RPMI8226 (cell line): ENCODE measurements at regions not wholly inside any gene's neighbourhood (a gene's known extent, or its start where the extent isn't known, plus 50 kb on each side); places are given as distances from the start of the nearest gene placed in this dataset.

Experiments used
- DNase-seq: peaks from one replicate; pipeline ENCODE4 v3.0.0-alpha.2; 2015

DNA sequence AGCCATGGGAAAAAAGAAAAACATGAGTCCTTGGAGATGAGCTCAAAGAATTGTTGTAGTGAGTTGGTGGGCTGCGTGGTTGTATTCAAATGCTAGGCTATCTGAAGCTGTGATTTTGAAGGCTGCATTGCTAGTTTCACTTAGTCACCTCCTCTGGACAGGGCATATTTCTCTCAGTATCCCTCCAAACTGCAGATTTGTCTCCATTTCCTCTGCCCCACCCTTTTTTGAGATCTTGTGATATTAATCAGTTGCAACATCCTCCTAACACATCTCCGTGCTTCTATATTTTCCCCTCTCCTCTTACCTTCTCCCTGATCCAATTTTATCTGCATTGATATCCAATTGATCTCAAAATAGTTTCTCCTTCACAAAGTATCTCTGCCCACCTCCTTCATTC is 1048.0 kb upstream of the WWC1 start:
- DNase-seq = no peak

DNA sequence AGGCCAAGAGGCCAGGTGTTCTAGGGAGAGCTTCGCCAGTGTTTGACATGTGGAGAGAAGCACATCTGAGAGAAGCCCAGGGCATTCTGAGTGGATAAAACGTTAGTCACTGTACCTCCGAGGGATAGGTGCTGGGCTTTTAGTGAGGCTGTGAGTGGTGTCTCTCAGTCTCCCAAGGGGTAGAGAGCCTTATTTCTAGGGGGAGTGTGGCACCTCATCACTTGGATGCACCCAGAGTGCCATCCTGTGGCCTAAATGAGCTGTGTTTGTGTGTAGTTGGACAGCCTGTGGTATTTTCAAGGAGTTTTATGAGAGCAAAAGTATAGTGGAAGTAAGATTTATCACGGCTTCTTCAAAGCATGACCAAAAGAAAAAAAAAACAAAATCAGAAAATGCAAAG is 1046.9 kb upstream of the WWC1 start:
- DNase-seq = no peak

DNA sequence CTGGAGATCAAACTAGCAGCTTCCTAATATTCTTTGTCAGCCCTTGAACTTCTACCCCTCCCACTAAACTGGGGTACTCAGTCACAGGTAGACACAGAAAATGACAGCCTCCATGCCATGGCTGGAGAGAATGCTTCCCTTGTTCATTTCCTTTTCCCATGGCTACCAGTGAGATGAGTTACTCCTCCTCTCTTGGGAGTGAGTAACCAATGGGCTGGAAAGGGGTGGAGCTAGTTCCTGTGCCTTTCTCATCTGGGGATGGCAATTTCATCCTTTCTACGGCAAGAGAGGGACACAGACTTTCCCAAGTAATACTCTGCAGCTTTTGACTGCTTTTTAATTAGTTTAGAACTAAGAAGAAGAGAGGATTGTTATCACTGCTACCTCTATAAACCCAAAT is 1045.6 kb upstream of the WWC1 start:
- DNase-seq = no peak

DNA sequence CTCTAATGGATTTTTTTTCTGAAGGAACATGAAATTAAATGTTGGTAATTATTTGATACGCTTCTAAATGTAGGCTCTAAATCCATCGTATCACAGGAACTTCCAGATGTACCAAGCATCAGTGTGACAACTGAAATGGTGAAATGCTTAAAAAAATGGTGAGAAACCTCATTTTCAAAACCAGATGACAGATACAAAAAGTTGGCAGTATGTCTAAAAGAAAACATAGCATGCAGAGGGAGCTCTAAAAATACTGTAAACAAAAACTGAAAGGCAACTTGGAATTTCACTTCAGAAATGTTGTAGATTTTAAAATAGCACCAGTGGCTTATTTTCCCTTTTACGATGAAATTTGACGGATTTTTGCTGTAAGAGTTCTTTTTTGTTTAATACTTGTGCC is 1043.6 kb upstream of the WWC1 start:
- no peak for DNase-seq

DNA sequence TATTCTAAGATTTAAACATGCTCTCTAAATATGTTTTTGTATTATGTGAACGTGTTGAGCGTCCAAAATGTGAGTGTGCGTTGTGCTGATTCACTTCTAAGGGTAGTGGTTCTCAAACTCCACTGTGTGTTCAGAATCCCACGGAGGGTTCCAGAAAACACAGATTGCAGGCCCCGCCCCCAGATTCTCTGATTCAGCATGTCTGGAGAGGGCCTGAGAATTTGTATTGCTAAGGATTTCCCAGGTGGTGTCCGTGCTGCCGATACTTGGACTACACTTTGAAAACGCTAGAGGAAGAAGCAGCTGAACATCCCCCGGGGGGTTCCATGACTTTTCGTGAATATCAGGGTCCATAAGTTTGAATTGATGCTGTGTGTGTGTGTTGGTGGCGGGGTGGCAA is 1043.2 kb upstream of the WWC1 start:
- DNase-seq = peak; percentile 33

DNA sequence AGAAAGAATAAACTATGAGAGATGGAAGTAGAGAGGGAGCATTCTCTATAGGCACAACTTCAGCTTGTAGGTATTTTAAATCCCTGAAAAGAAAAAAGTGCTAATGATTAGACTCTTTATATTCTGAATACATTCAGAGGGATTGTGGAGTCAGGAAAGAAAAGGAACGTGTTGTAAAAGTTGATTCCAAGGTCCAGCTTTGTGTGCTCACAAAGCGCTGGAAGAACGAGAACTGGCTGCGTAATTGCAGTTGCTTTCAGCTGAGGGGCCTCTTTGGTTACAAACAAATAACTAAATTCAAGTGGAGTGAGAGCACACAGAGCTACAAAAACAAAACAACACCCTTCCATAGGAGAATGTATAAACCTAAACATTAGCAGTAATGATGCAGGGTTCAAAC is 1040.4 kb upstream of the WWC1 start:
- DNase-seq = no peak

DNA sequence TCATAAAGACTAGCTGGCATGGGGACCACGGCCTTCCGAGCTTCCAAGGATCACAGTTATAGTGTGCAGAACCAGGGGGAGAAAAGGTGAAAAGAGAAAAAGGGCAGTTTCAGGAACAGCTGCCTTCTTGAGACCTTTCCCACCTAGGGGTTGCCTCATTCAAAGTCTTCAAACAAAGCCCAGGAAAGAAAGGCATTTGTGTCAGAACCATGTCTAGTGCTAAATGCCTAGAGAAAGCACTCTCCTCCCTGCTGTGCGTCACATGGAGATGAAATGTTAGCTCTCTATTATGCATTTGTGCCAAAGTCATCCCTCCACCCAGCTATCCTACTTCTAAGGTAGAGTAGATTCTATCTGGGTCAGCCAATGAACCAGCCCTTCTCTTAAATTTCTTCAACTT is 1037.3 kb upstream of the WWC1 start:
- no peak for DNase-seq

DNA sequence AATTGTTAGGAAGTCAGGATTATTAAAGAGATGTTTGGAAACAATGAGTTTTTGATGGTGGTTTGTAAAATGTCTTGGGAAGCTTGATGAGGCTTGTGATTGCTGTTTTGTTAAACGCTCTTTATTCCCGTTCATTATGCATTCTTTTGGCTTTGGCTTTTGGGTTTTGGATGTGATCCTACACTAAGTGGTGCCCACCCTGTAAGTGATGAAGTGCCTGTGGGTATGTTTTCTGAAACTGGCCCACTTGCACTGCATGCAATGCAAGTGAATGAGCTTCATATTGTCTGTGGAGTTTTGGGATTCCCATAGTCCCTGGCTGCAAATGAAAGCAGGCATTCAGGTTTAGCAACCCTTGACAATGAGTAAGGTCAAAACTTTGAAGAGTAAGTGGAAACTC is 1035.5 kb upstream of the WWC1 start:
- no peak for DNase-seq

DNA sequence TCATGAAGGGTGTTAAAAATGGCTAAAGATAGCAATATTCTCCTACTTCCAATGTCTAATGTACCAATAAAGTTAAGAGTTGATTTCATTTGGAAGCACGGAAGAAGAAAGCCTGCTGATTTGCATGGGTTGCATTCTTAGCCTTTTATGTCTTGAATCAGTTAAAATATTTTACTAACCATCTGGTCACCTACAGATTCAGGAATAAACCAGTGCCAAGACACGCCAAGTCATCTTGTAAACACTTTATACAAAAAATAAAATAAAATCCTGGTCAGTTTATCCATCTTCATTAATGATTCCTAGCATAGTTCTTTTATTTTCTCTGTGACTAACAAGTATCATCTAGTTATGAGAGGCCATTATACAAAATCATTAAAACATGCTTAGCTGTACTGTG is 1031.6 kb upstream of the WWC1 start:
- DNase-seq = no peak

DNA sequence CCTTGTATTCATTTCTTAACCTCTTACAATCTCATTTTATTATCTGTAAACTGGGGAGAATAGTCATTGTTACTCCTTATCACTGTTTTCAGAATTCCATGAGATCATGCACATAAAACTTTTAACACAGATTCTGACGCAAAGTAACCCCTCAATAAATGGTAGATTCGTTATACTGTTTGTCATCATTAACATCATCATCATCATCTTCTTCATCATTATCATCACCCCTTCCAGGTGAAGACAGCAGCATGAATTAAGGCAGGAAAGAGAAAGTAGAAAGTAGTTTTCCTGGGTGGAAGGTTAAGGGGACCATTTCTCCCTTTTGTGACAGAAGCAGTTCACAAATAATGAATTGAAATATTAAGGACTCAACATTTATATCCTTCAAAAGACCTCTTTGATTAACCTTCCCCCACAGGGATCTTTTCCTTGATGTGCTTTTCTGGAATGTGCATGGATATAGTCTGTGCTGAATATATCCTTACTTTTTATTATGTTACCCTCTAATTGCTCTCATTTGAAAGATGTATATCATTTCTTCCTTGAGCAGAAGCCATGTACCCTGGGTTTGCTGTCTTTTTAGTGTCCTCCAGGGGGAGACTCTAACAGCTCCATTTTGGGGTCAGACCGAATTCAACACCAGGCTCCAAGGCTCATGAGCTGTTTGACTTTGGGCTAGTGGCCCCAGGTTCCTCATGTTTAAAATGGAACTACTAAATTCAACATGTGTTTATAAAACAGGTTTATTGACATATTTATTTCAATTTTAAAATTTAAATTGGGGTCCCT is 1029.9 kb upstream of the WWC1 start:
- DNase-seq = peak; percentile 20

DNA sequence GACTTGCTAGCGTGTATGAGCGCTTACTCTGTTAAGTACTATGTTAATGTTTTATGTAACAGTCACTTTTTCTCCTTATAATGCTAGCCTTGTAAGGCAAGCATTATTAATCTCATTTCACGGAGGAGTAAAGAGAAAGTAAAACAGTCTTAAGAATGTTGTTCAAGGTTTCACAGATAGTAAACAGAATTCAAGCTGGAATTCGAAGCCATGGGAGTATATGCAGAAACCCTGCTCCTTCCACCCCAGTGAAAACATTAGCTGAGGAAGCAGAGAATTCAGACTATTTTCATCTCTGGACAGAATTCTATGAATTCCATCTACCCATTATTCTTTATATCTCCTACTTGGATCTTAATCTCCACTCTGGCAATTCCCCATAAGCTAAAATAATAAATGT is 1028.3 kb upstream of the WWC1 start:
- no peak for DNase-seq

DNA sequence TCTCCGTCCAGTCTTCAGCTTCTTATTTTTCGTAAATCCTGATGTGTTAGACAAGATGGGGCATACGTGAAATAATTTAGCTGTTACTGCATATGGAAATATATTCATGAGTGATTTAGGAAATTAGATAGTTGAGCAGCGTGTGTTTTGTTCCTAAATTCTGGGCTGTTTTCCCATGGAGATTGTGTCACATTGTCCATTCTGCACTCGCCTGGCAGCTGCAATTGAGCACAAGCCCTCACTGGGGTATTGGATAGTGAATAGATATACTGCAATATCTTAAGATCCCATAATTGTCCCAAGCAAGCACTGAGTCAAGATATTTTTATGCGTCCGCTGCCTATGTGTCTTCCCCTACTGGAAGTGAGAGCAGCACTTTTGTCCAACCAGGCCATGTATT is 1027.1 kb upstream of the WWC1 start:
- no peak for DNase-seq

DNA sequence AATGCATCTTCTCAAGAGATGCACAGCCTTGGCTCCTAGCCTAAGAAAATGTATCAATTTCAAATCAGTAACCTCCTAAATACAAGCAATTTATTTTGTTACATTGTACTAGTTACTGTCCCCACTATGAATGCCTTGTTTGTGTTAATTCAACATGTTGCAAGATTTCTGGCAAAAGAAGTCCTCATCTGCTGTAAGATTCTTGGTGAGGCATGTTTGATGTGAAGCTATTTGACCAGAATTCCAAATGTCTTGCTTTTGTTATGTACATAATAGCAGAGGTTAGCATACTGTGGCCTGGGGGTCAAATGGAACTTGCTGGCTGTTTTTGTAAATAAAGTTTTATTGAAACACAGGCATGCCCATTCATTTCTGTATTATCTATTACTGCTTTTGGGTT is 1023.1 kb upstream of the WWC1 start:
- DNase-seq = no peak

DNA sequence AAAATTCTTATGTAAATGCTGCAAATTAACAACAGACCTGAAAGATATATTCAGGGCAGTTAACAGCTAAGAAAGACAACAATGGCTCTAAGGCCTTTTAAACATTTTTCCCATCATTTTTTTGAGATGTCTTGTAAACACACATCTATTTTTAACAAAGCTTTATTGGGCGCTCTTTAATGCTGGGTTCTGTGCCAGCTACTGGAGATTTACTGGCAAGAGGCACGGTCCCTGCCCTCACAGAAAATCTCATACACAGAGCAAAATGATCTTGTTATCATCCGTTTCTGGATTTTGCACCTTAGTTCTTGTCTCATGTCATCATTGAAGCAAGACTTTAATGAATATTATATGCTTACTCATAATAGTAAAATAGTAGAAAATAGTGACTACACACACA is 1022.3 kb upstream of the WWC1 start:
- DNase-seq = no peak

DNA sequence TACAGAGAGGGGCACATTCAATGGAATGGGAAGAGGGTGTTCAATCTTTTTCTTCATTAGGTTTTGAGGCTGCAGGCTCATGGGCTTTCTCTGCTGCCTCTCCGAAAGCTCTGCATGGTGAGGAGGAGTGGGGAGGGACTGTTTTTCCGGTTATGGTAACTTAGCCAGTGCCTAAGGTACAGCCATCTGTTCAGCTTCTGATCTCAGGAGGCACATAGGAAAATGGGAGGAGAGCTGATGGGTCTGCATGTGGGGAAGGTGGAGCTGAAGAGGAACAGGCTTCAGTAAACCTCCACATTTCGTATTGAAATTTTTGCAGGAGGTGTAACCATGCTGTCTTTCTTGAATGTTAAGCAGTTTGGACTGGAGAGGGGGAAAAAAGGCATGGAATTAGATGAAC is 1020.4 kb upstream of the WWC1 start:
- no peak for DNase-seq

DNA sequence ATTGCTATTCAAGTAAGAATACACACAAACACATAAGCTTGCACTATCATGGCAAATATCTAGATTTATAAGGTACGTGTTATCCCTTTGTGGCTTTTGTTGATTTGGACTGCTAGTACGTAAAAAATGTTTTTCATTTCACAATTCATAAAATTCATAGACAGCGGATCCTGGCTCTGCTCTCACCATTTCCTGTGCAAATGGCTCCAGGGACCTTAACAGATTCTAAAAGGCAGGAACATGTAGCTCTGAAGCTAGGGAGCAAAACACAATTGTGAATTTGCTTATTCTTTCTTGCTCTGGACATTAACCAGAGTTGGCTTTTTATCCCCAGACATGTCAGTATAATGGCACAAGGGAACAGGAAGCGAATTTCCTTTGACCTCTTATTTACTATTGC is 1019.9 kb upstream of the WWC1 start:
- no peak for DNase-seq

DNA sequence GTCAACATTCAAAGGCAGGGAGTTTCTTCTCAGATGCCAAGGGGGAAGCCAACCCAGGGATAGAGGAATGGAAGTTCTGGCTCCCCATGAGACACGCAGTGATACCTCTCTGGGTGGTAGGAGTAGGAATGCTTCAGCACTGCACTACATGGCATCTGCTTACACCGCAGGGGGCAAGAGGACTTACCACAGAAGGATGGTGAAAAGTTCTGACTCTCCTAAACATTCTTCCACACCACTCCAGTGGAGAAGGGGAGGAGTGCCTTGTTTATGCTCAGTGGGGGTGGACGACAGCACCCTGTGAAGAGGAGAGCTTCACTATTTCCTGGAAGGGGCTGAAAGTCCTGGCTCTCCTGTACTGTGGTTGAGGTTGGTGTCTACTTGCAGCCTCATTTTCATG is 1011.3 kb upstream of the WWC1 start:
- no peak for DNase-seq

DNA sequence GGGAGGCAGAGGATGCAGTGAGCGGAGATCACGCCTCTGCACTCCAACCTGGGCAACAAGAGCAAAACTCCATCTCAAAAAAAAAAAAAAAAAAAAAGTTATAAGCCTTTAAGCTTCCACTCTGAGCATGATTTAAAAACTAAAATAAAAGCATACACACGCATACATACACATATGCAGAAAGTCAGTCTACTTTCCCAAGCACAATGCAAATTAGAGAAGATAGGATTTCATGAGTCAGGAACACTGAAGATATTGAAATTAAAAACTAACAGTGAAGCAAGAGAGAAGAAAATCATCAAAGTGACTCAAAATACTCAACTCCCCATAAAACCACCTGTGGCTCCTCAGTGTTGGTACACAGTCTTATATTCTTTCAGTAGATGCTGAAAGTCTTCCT is 1009.5 kb upstream of the WWC1 start:
- no peak for DNase-seq

DNA sequence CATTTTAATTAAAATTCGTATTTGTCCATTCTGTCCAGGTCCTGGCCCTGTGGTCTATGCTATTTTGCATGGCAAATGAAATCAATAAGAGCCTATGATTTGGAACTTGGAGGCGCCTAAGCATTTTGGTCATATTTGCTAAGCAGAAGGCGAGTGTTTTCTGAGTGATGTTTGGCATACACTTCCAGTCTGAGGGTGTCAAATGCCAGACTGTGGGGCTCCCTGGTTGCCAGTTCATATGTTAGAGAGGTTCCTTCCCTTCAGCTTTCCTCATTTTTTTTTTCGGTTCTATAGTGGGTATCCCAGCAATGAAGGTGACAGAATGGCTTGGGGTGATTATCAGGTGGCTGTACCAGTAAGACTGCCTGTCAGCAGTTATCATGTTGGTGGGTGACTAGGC is 1007.8 kb upstream of the WWC1 start:
- no peak for DNase-seq

DNA sequence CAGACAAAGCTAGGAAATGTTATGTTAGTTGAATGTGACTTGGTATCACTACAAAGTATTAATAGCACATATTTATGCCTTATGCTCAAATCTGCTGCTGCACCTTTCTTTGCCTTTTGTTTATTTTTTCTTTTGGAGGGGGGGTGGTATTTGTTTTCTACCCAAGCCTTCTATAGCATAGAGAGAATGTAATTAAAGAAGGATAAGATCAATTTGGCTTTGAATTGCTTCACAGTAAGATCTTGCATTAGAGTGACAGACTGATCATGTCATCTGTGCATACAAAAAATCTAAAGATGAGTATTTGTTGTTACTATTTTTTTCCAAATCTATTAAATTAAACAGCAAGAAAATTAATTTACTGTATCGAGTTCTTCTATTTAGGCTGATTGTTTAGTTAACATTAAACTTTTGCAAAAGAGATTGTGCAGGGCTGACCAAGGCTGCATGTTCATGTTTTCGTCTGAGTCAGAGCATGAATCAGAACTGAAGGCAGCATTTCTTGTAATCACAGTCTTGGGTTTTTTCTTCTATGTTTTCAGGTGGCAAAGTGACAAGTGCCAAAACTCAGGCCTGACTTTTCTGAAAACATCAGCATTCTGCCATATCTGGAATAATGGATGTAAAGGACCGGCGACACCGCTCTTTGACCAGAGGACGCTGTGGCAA is 1007.1 kb upstream of the WWC1 start:
- peak; percentile 28 for DNase-seq

DNA sequence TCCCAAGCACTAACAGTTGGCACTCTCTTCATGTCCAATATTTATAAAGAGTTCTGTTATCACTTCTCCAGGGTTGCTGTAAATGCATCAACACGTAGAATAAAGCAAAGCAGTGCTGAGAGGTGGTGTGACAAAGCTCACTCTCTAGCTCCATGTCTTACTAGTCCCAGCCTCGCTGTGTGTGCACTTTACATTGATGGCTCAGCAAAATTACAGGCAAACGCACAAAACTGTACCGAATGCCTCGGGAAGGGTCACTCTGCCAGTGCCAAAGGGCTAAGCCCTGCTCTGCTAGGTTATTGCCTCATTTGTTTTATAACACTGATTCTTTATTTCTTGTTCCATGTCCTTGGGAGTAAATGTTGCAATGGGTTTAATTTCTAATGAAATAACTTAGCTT is 1005.9 kb upstream of the WWC1 start:
- DNase-seq = peak; percentile 72

DNA sequence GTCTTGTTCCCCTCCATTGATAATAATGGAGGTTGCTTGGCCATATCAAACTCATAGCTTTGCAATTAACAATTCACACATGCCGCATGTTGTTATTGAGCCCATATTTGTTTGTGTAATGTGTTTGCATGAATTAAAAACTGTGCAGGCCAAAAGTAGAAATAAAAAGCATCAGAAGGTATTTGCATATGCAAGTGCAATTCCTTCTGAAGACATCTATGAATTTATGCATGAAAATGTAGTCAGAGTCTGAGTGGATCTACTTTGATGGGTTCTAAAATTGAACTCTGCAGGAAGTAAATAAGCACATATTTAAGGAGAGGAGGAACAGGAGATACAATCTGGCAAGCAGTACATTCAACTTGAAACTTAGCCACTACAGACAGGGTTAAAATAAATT is 1004.6 kb upstream of the WWC1 start:
- DNase-seq = no peak

DNA sequence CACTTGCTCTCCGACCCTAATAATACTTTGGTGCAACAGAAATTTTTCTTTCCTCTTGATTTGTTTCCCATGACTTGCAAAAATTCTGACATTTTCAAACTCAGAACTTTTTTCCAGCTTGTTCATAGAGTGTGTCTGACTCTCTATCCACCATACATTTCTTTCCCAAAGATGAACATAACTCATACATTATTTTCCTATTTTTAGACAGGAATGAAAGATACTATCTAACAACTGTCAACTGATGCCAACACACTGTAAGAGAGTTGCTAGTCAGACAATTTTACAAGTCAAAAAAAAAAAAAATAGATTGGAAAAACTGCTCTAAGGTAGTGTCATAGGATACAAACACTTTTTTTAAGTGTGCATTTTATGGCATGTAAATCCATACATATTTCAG is 1001.0 kb upstream of the WWC1 start:
- no peak for DNase-seq

DNA sequence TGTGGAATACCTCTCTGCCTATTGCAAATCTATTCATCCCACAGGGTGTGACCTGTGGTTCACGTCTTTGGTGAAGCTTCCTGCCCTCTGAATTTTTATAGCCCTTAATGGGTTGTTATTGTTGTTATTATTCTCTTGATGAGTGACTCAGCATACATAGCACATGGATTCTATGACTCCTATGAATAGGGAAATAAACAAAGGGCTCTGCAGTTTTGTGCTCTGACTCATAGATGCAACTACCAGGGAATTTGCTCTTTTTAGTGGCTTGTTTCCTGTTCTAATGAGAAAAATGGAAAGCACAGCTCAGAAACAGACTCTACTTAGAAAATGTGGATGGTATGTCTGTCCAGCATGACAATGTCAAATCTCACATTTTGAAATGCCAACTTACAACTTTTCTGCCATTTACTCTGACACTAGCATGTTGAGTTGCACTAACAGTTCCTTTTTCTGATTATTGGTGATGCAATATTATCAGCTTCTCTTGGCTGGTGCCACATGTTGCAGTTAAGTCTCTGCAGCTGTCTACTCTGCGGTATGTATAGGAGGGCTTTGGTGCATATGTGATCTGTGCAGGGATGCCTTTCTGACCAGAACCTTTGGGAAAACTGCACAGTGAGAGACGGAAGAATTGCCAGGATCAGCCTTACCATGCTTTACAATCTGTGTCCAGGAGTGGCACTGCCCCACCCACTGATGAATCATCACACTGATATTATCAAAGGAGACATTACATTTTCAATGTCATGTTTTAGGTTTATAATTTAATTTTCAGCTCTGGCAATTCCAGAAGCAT is 996.4 kb upstream of the WWC1 start:
- peak; percentile 8 for DNase-seq
